ENCODE measurements at regions not wholly inside any gene's neighbourhood (a gene's known extent, or its start where the extent isn't known, plus 50 kb on each side); places are given as distances from the start of the nearest gene placed in this dataset.

- TF ChIP-seq, protein P1, sequence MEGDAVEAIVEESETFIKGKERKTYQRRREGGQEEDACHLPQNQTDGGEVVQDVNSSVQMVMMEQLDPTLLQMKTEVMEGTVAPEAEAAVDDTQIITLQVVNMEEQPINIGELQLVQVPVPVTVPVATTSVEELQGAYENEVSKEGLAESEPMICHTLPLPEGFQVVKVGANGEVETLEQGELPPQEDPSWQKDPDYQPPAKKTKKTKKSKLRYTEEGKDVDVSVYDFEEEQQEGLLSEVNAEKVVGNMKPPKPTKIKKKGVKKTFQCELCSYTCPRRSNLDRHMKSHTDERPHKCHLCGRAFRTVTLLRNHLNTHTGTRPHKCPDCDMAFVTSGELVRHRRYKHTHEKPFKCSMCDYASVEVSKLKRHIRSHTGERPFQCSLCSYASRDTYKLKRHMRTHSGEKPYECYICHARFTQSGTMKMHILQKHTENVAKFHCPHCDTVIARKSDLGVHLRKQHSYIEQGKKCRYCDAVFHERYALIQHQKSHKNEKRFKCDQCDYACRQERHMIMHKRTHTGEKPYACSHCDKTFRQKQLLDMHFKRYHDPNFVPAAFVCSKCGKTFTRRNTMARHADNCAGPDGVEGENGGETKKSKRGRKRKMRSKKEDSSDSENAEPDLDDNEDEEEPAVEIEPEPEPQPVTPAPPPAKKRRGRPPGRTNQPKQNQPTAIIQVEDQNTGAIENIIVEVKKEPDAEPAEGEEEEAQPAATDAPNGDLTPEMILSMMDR (IDR thresholded peaks at IDR 0.05) = no peak
- no peak for TF ChIP-seq EZH2 (IDR thresholded peaks at IDR 0.05; ENCODE audit: borderline replicate concordance, insufficient read depth, low read depth, low read length, poor library complexity, severe bottlenecking)
Observed at GRCh38 chr5:171596391-171596878, 177.0 kb downstream of the FGF18 start.
